ENCODE measurements at regions not wholly inside any gene's neighbourhood (a gene's known extent, or its start where the extent isn't known, plus 50 kb on each side); places are given as distances from the start of the nearest gene placed in this dataset.

- no peak overlapping the region for H3K4me3 ChIP-seq (ENCODE audit: low read length)
- no peaks in the 10 kb centered on the region for H3K27me3 ChIP-seq (ENCODE audit: control insufficient read depth, insufficient read depth, low read length)
- no peaks in the 10 kb centered on the region for H3K4me1 ChIP-seq (ENCODE audit: control insufficient read depth, insufficient read depth, low read length)
- 86% methylated on average over 2 of the region's 2 CpGs for WGBS (ENCODE audit: insufficient coverage, low lambda C conversion rate)
- H3K36me3 ChIP-seq (ENCODE audit: control insufficient read depth, insufficient read depth, low read length), result no peaks in the 10 kb centered on the region
- no peak for DNase-seq
- H3K9me3 ChIP-seq (ENCODE audit: control insufficient read depth, low read depth, low read length), result no peaks in the 10 kb centered on the region
- H3K27ac ChIP-seq (ENCODE audit: low read length), result no peak overlapping the region
Measured at GRCh38 chr3:21847005-21847404, 96.0 kb upstream of the ZNF385D start.

DNA sequence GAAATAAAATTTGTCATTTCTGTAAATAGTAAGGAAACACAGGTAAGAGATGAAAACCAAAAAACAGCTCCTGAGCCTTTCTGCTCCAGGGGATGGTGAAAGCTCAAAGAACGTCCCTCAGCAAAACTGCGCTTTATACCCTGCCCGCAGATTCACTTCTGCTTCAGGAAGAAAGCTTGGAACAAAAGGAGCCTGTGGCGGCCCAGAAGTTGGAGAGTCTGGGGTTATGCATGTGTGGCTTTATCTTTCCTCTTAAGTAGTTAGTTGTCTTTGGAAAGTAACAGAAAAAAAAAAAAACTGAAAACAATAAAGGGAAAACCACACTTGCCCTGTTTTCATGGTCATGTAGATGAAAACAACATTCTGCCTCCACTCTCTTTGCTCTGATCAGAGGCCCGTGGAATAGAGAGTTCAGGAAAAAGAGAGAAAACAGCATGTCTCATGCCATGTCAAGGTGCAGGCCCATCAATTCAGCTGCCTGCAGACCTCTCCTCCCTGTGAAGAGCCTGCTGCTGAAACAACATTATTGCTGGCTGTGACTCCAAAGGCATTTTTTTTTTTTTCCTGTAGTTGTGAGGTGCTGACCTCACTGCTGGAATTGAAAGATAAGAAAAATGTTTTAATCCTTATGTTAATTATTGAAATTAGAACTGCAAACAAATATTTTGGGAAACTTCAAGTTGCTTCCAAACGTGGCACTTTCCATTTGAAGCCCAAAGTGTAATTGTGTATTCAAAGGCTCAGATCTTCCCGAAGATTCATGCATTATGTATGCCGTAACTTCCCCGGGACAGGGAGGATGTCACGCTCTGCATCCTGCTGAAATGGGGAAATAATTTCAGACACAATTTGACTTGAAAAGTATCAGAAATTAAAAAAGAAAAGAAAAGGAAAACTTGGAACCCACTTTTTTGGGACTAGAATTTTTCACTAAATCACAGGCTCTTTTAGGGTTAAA lies 108.4 kb upstream of the ZNF385D start:
- Histone ChIP-seq H3K36me3 (ENCODE audit: control insufficient read depth, insufficient read depth, low read length) (no peaks in the 10 kb centered on the region), H3K9me3 (ENCODE audit: control insufficient read depth, low read depth, low read length) (no peaks in the 10 kb centered on the region), H3K4me1 (ENCODE audit: control insufficient read depth, insufficient read depth, low read length) (no peaks in the 10 kb centered on the region), H3K27ac (ENCODE audit: low read length) (no peak overlapping the region), H3K27me3 (ENCODE audit: control insufficient read depth, insufficient read depth, low read length) (no peaks in the 10 kb centered on the region), H3K4me3 (ENCODE audit: low read length) (no peak overlapping the region)
- 86% methylated on average over 5 of the region's 10 CpGs for WGBS (ENCODE audit: insufficient coverage, low lambda C conversion rate)
- DNase-seq, result no peak

- H3K4me3 ChIP-seq (ENCODE audit: low read length), result no peak overlapping the region
- 50% methylated on average over 1 of the region's 1 CpG for WGBS (ENCODE audit: insufficient coverage, low lambda C conversion rate)
- no peaks in the 10 kb centered on the region for H3K4me1 ChIP-seq (ENCODE audit: control insufficient read depth, insufficient read depth, low read length)
- H3K27me3 ChIP-seq (ENCODE audit: control insufficient read depth, insufficient read depth, low read length), result no peaks in the 10 kb centered on the region
- DNase-seq, result no peak
- no peaks in the 10 kb centered on the region for H3K36me3 ChIP-seq (ENCODE audit: control insufficient read depth, insufficient read depth, low read length)
- H3K27ac ChIP-seq (ENCODE audit: low read length), result no peak overlapping the region
- no peaks in the 10 kb centered on the region for H3K9me3 ChIP-seq (ENCODE audit: control insufficient read depth, low read depth, low read length)
Measured at GRCh38 chr3:21860082-21860475, 109.1 kb upstream of the ZNF385D start.

DNA sequence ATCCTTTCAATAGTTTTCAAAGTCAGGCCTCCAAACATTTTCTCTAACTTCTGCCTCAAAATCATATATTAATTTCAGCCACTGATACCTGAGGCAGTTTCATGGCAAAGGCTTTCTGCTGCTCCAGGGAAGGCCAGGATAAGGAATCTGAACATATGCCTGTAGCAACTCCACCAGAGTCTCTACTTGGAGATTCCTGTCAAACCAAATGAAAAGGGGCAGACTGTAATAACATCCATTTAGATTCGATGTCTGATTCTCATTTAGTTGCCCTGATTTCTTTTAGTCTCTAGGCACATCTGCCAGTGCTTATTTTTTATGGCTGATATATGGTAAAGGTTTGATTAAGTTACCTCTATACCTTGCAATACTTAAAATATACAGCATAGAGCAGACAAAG lies 109.6 kb upstream of the ZNF385D start:
- H3K4me1 ChIP-seq (ENCODE audit: control insufficient read depth, insufficient read depth, low read length), result no peaks in the 10 kb centered on the region
- DNase-seq, result no peak
- no peaks in the 10 kb centered on the region for H3K36me3 ChIP-seq (ENCODE audit: control insufficient read depth, insufficient read depth, low read length)
- no peak overlapping the region for H3K27ac ChIP-seq (ENCODE audit: low read length)
- H3K27me3 ChIP-seq (ENCODE audit: control insufficient read depth, insufficient read depth, low read length), result no peaks in the 10 kb centered on the region
- no CpG with 5 or more reads among the region's 1 CpG for WGBS (ENCODE audit: insufficient coverage, low lambda C conversion rate)
- no peaks in the 10 kb centered on the region for H3K9me3 ChIP-seq (ENCODE audit: control insufficient read depth, low read depth, low read length)
- H3K4me3 ChIP-seq (ENCODE audit: low read length), result no peak overlapping the region

DNA sequence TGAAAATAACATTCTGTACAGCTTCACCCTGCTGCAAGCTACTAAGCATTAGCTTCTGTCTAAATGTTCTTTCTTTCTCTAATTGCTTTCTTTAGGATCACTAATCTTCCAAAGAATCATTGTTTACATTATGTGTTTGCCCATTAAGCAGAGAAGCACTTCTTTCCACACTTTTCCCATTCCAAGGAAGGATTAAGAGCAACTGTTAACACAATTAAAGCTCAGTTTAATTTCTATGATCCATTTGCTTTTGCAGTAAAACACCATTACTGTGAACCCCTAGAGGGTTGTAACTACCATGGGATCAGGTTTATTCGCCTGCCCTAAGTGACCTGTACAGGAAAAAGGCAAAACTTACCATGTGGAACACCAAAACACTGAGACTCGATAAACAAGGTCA lies 125.8 kb upstream of the ZNF385D start:
- no peaks in the 10 kb centered on the region for H3K9me3 ChIP-seq (ENCODE audit: control insufficient read depth, low read depth, low read length)
- no peak overlapping the region for H3K27ac ChIP-seq (ENCODE audit: low read length)
- no peaks in the 10 kb centered on the region for H3K27me3 ChIP-seq (ENCODE audit: control insufficient read depth, insufficient read depth, low read length)
- H3K4me1 ChIP-seq (ENCODE audit: control insufficient read depth, insufficient read depth, low read length), result no peaks in the 10 kb centered on the region
- no peaks in the 10 kb centered on the region for H3K36me3 ChIP-seq (ENCODE audit: control insufficient read depth, insufficient read depth, low read length)
- H3K4me3 ChIP-seq (ENCODE audit: low read length), result no peak overlapping the region
- DNase-seq, result no peak
- whole genome bisulfite sequencing (ENCODE audit: insufficient coverage, low lambda C conversion rate), result no CpG with 5 or more reads among the region's 2 CpGs

DNA sequence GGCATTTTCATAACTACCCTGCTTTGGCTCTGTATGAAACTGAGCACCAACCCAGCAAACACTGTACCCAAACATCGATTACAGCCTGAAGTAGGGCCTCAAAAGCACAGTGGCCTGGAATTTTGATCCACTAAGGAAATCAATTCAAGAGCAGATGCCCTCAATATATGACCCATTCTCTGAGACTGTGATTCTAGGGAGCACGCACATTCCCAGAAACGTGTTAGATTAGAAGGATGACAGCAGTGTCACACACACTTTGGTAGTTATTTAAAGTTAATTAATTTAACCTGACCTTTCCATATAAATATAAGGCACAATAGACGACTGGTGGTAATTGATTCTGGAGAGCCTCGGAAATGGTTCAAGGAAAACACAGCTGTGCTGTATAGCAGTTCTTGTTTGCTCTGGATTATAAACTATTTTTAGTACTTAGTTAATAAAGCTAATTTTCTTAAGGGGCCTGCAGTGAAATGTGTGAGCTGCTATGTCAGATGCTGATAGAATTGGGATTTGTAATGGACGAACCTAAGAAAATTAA lies 126.3 kb upstream of the ZNF385D start:
- Histone ChIP-seq H3K27ac (ENCODE audit: low read length) (no peak overlapping the region), H3K36me3 (ENCODE audit: control insufficient read depth, insufficient read depth, low read length) (no peaks in the 10 kb centered on the region), H3K27me3 (ENCODE audit: control insufficient read depth, insufficient read depth, low read length) (no peaks in the 10 kb centered on the region), H3K4me1 (ENCODE audit: control insufficient read depth, insufficient read depth, low read length) (no peaks in the 10 kb centered on the region), H3K4me3 (ENCODE audit: low read length) (no peak overlapping the region), H3K9me3 (ENCODE audit: control insufficient read depth, low read depth, low read length) (no peaks in the 10 kb centered on the region)
- WGBS (ENCODE audit: insufficient coverage, low lambda C conversion rate), result 100% methylated on average over 1 of the region's 6 CpGs
- DNase-seq, result no peak

DNA sequence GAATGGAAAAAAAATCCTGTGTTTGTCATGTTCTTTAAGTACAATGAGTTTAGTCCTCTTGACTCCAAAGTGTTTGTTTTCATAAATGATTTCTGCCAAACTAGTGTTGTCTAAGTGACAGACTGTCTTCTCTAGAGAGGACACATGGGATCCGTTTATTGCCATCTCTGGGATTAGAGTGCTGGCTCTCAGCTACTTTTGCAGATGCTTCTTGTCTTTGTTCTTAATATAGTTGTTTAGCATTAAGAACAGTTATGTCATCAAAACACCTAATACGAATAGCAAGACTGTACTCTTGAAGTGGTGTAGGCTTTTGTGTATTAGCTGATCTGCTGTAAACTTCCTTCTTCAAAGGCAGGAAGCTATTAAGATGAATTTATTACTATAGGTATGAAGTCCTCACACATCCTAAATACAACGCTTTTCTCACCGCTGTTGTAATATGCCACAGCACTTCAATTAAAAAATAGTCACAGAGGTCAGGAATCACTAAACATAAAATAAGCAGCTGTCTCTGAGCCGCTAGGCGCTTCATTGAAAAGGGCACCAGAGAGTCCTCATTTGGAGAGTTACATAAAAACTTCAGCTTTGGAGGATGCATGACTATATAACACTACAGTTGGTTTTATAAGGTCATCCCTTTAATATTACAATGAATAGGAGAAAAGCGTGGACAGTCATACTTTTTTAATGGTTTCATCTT lies 128.3 kb upstream of the ZNF385D start:
- 100% methylated on average over 1 of the region's 7 CpGs for WGBS (ENCODE audit: insufficient coverage, low lambda C conversion rate)
- no peaks in the 10 kb centered on the region for H3K4me1 ChIP-seq (ENCODE audit: control insufficient read depth, insufficient read depth, low read length)

DNA sequence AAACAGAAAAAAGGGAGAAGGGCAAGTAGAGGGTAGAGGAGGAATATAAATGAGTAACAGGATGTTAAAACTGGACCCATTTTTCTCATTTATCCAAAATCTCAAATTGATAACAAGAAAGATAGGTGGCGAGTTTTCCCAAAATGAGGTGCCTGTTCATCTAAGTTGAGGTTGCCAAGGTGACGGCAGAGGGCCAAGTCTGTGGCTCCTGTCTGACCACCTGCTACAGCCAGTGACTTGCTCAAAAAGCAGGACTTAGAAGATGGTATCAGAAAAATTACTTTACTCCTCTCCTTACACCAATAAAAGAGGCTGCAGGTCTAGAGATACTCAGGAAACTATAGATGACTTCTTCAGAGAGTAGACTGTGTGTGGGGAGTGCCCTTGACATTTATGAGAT lies 137.6 kb upstream of the ZNF385D start:
- WGBS (ENCODE audit: insufficient coverage, low lambda C conversion rate), result 40% methylated on average over 1 of the region's 2 CpGs
- Histone ChIP-seq H3K9me3 (ENCODE audit: control insufficient read depth, low read depth, low read length) (no peaks in the 10 kb centered on the region), H3K4me1 (ENCODE audit: control insufficient read depth, insufficient read depth, low read length) (no peaks in the 10 kb centered on the region), H3K27ac (ENCODE audit: low read length) (no peak overlapping the region), H3K36me3 (ENCODE audit: control insufficient read depth, insufficient read depth, low read length) (no peaks in the 10 kb centered on the region), H3K27me3 (ENCODE audit: control insufficient read depth, insufficient read depth, low read length) (no peaks in the 10 kb centered on the region), H3K4me3 (ENCODE audit: low read length) (no peak overlapping the region)
- DNase-seq, result no peak

More for the DNA sequence above, 128.3 kb upstream of the ZNF385D start:
- H3K9me3 ChIP-seq (ENCODE audit: control insufficient read depth, low read depth, low read length), result no peaks in the 10 kb centered on the region
- H3K27ac ChIP-seq (ENCODE audit: low read length), result no peak overlapping the region
- no peaks in the 10 kb centered on the region for H3K27me3 ChIP-seq (ENCODE audit: control insufficient read depth, insufficient read depth, low read length)
- H3K36me3 ChIP-seq (ENCODE audit: control insufficient read depth, insufficient read depth, low read length), result no peaks in the 10 kb centered on the region
- no peak overlapping the region for H3K4me3 ChIP-seq (ENCODE audit: low read length)
- no peak for DNase-seq

DNA sequence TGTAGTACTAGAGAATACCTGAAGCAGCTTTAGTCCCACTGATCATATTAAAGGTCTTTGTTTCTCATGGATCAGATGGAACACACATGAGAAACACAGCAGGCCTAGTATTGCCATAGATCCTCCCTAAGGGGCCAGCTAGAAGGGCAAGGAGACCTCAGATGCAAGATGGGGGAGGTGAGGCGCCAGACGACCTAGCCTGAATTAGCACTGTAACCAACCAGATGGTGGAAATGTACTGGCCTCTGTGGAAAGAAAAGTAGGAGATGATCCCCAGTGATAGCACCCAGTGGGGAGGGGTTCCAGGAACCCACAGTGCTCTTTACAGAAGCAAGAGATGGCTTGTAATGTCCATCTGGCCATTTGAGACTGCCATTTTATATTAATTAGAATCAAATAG lies 138.2 kb upstream of the ZNF385D start:
- no peak overlapping the region for H3K4me3 ChIP-seq (ENCODE audit: low read length)
- no peak overlapping the region for H3K27ac ChIP-seq (ENCODE audit: low read length)
- no peaks in the 10 kb centered on the region for H3K4me1 ChIP-seq (ENCODE audit: control insufficient read depth, insufficient read depth, low read length)
- H3K36me3 ChIP-seq (ENCODE audit: control insufficient read depth, insufficient read depth, low read length), result no peaks in the 10 kb centered on the region
- H3K27me3 ChIP-seq (ENCODE audit: control insufficient read depth, insufficient read depth, low read length), result no peaks in the 10 kb centered on the region
- no peak for DNase-seq
- no peaks in the 10 kb centered on the region for H3K9me3 ChIP-seq (ENCODE audit: control insufficient read depth, low read depth, low read length)
- no CpG with 5 or more reads among the region's 2 CpGs for WGBS (ENCODE audit: insufficient coverage, low lambda C conversion rate)

- Histone ChIP-seq H3K4me3 (ENCODE audit: low read length) (no peak overlapping the region), H3K36me3 (ENCODE audit: control insufficient read depth, insufficient read depth, low read length) (no peaks in the 10 kb centered on the region), H3K4me1 (ENCODE audit: control insufficient read depth, insufficient read depth, low read length) (no peaks in the 10 kb centered on the region), H3K27me3 (ENCODE audit: control insufficient read depth, insufficient read depth, low read length) (no peaks in the 10 kb centered on the region), H3K9me3 (ENCODE audit: control insufficient read depth, low read depth, low read length) (no peaks in the 10 kb centered on the region), H3K27ac (ENCODE audit: low read length) (no peak overlapping the region)
- DNase-seq, result no peak
- 89% methylated on average over 1 of the region's 2 CpGs for WGBS (ENCODE audit: insufficient coverage, low lambda C conversion rate)
Measured at GRCh38 chr3:21892104-21892503, 141.1 kb upstream of the ZNF385D start.

Data from large intestine (tissue), 3 donors.